Fibroblast of pulmonary artery (primary cell): ENCODE measurements at regions not wholly inside any gene's neighbourhood (a gene's known extent, or its start where the extent isn't known, plus 50 kb on each side); places are given as distances from the start of the nearest gene placed in this dataset.

Experiments
- DNase-seq: peaks from one replicate; pipeline ENCODE4 v3.0.0-alpha.2; 2010; ENCODE audit warnings: low read depth
- H3K4me3 ChIP-seq: replicated peaks from 2 replicates; pipeline ENCODE4 v1.5.1; 2011; ENCODE audit warnings: low read depth, mild to moderate bottlenecking, control low read depth, low read length, moderate library complexity
- CTCF ChIP-seq: IDR thresholded peaks from 2 replicates; pipeline ENCODE4 v1.5.1; 2011; ENCODE audit warnings: mild to moderate bottlenecking, control low read depth, low read length, inconsistent platforms; ENCODE audit errors: missing control alignments

GRCh38 chr6:14881398-14881797 is 364.5 kb upstream of the JARID2 start:
- TF ChIP-seq CTCF, result no peak
- no peak overlapping the region for H3K4me3 ChIP-seq
- peak; percentile 84 for DNase-seq

- no peak for TF ChIP-seq CTCF
- peak; percentile 30 for DNase-seq
- no peak overlapping the region for H3K4me3 ChIP-seq
These were observed 363.4 kb upstream of the JARID2 start for GRCh38 chr6:14882394-14883026.

GRCh38 chr6:14883921-14884320 is 361.9 kb upstream of the JARID2 start:
- no peak for DNase-seq
- H3K4me3 ChIP-seq, result no peak overlapping the region
- TF ChIP-seq CTCF, result no peak

GRCh38 chr6:14885498-14885897 is 360.4 kb upstream of the JARID2 start:
- peak; percentile 13 for DNase-seq
- no peak overlapping the region for H3K4me3 ChIP-seq
- TF ChIP-seq CTCF, result no peak

- no peak for DNase-seq
- TF ChIP-seq CTCF, result no peak
- H3K4me3 ChIP-seq, result no peak overlapping the region
These were observed 358.7 kb upstream of the JARID2 start for GRCh38 chr6:14887181-14887580.

GRCh38 chr6:14887986-14888574 is 357.8 kb upstream of the JARID2 start:
- TF ChIP-seq CTCF, result no peak
- DNase-seq, result no peak
- no peak overlapping the region for H3K4me3 ChIP-seq

GRCh38 chr6:14888575-14889000 is 357.3 kb upstream of the JARID2 start:
- no peak overlapping the region for H3K4me3 ChIP-seq
- TF ChIP-seq CTCF, result no peak
- no peak for DNase-seq
